GM21717 (cell line): ENCODE measurements at regions not wholly inside any gene's neighbourhood (a gene's known extent, or its start where the extent isn't known, plus 50 kb on each side); places are given as distances from the start of the nearest gene placed in this dataset.
"Not testable (repeated sequence)": the region's sequence is repeated elsewhere in the genome, so short reads cannot be mapped to it uniquely, and the experiment has no call there.

Source experiments
- ATAC-seq: cut with Tn5 transposase; IDR thresholded peaks from one replicate; pipeline ENCODE4 v1.9.1; 2021; ENCODE audit warnings: mild to moderate bottlenecking, moderate library complexity; ENCODE audit not compliant: unreplicated experiment

DNA sequence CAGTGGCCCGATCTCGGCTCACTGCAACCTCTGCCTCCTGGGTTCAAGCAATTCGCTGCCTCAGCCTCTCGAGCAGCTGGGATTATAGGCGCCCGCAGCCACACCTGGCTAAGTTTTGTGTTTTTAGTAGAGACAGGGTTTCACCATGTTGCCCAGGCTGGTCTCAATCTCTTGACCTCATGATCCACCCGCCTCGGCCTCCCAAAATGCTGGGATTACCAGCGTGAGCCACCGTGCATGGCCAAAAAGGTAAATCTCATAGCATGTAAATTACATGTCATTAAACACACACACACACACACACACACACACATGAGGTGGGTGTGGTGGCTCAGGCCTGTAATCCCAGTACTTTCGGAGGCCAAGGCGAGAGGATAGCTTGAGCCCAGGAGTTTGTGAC is 53.7 kb upstream of the SEPTIN5 start:
- ATAC-seq, result not testable (repeated sequence)

DNA sequence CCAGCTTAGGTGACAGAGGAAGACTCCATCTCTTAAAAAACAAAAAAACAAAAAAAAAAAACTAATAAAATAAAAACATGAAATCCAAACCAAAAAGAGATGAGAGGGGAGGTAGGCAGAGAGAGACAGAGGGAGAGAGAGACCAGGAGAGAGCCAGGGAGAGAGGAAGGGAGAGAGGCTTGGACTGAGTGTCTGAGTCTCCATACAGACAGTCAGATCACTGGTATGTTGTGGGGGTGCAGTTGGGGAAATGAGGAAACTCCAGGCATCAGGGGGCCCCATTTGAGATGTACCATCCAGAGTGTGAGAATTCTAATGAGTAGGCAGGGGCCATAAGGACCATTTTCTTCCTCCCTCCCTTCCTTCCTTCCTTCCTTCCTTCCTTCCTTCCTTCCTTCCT is 53.1 kb upstream of the SEPTIN5 start:
- ATAC-seq, result no peak

DNA sequence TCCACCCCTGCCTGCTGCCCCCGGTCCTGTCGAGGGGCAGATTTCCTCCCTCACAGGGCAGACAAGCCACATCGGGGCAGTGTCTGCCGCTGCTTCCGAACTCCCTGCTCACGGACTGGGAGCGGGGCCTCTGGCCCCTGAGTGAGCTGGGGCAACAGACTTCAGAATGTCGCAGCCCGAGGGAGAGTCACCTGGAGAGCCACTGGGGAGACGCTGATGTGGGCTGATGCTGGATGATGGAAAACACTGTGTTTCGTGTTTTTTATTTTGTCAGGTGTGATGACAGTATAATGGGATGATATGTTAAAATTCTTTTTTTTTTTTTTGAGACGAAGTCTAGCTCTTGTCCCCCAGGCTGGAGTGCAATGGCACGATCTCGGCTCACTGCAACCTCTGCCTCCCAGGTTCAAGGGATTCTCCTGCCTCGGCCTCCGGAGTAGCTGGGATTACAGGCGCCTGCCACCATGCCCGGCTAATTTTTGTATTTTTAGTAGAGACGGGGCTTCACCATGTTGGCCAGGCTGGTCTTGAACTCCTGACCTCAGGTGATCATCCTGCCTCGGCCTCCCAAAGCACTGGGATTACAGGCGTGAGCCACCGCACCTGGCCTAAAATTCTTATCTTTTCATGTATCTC is 52.1 kb upstream of the SEPTIN5 start:
- ATAC-seq, result not testable (repeated sequence)

DNA sequence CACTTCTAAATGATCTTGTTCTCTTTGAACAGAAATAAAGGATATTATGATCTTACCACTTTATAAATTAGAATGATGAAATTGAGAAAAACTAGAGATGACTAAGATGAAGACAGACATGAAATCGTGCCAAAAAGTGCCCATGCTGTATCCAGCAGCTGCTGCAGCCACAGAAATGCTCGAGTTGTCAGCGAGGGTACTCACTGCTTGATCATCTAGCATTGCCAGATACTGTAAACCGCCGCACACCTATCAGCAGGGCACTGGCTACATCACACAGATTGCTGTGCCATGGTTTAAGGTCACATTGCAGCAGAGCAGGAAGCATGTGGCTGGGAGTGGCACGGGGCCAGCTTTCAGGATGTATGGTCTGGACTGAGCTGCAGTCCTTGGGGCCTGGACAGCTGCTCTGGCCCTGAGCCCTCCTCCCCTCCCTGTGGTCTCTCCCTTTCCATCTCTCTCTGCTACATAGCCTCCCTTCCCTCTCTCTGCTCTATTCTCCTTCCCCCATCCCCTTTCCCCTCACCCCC is 51.0 kb upstream of the SEPTIN5 start:
- ATAC-seq, result no peak

DNA sequence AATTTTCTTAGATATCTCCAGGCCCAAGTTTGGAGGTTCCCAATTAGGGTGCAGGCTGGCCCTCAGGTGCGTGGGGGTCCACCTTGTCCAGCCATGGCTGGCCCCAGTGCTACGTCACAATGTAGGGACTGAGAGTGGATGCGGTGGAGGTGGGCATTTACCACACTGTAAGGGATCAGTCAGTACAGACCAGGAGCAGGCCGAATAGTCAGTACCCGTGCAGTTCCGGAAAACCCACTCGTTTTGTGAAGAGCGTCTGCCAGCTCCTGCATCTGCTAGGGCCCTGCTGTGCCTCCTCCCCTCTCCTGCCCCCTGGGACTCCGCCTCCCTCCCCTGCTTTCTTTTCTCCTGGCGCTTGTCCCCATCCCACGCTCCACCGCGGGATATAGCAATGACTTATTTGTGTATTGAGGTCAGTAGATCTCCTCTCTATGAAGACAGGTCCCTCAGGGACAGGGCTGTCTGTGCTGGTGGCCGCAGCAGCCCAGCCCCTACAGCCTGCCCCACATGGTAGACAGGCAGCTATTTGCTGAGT is 50.4 kb upstream of the SEPTIN5 start:
- no peak for ATAC-seq

DNA sequence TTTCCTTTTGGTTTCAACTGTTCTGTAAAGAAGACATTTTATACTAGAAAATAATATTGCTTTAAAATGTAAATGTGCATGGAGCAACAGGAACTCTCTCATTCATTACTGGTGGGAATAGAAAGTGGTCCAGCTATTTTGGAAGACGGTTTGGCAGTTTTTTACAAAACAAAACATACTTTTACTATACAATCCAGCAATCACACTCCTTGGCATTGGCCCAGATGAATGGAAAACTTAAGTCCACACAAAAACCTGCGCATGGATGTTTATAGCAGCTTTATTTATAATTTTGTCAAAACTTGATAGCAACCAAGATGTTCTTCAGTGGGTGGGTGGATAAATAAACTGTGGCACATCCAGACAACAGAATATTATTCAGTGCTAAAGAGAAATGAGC is 49.9 kb upstream of the SEPTIN5 start:
- ATAC-seq, result no peak
